ENCODE measurements at regions not wholly inside any gene's neighbourhood (a gene's known extent, or its start where the extent isn't known, plus 50 kb on each side); places are given as distances from the start of the nearest gene placed in this dataset.

GRCh38 chr13:34502011-34502410, 440.1 kb upstream of the NBEA start:
- Histone ChIP-seq H3K9ac (ENCODE audit: low read length) (no peak overlapping the region), H3K4me2 (ENCODE audit: low read length) (no peak overlapping the region), H3K4me3 (replicated peaks in 1 of 2; ENCODE audit: low read depth in 1 of 2, low read length in 2 of 2) (no peak overlapping the region), H4K20me1 (ENCODE audit: insufficient read depth) (no peaks in the 10 kb centered on the region), H3K9me3 (ENCODE audit: control insufficient read depth in 1 of 2, insufficient read depth in 1 of 2, low read depth in 1 of 2, low read length in 2 of 2) (no peaks in the 10 kb centered on the region), H2AFZ (ENCODE audit: low read depth, low read length, poor library complexity, severe bottlenecking) (no peak overlapping the region), H3K36me3 (ENCODE audit: control insufficient read depth in 1 of 2, insufficient read depth in 2 of 2, low read length in 2 of 2) (no peaks in the 10 kb centered on the region), H3K27me3 (ENCODE audit: insufficient read depth, low read length) (no peaks in the 10 kb centered on the region), H3K27ac (ENCODE audit: low read depth, low read length) (no peak overlapping the region), H3K9me2 (ENCODE audit: insufficient read depth) (no peaks in the 10 kb centered on the region), H3K4me1 (ENCODE audit: control insufficient read depth in 1 of 2, insufficient read depth in 2 of 2, low read length in 2 of 2) (no peaks in the 10 kb centered on the region), H3K79me2 (ENCODE audit: insufficient read depth, low read length) (no peaks in the 10 kb centered on the region)
- no peak for DNase-seq (ENCODE audit: low read depth, low spot score)
- BruUV-seq (replicated peaks), result no TSS peak
- intact Hi-C loops (cut with micrococcal nuclease), result no loop called here
- POLR2A ChIA-PET, result no interaction called here
- ATAC-seq, result no peak
- no peak for TF ChIP-seq ELF1 (IDR thresholded peaks at IDR 0.05; ENCODE audit: borderline replicate concordance, low read depth)
- RAD21 ChIA-PET (ENCODE audit: low non-redundant PET in 1 of 2, low total read pairs in 2 of 2, uncharacterized antibody in 2 of 2, unreplicated experiment in 2 of 2), result no interaction called here
- CTCF ChIA-PET, result no interaction called here

- Histone ChIP-seq H4K20me1 (ENCODE audit: insufficient read depth) (no peaks in the 10 kb centered on the region), H3K27me3 (ENCODE audit: insufficient read depth, low read length) (no peaks in the 10 kb centered on the region), H3K9me2 (ENCODE audit: insufficient read depth) (no peaks in the 10 kb centered on the region), H2AFZ (ENCODE audit: low read depth, low read length, poor library complexity, severe bottlenecking) (no peak overlapping the region), H3K4me3 (replicated peaks in 1 of 2; ENCODE audit: low read depth in 1 of 2, low read length in 2 of 2) (no peak overlapping the region), H3K4me2 (ENCODE audit: low read length) (no peak overlapping the region), H3K27ac (ENCODE audit: low read depth, low read length) (no peak overlapping the region), H3K9ac (ENCODE audit: low read length) (no peak overlapping the region), H3K9me3 (ENCODE audit: control insufficient read depth in 1 of 2, insufficient read depth in 1 of 2, low read depth in 1 of 2, low read length in 2 of 2) (no peaks in the 10 kb centered on the region), H3K79me2 (ENCODE audit: insufficient read depth, low read length) (no peaks in the 10 kb centered on the region), H3K36me3 (ENCODE audit: control insufficient read depth in 1 of 2, insufficient read depth in 2 of 2, low read length in 2 of 2) (no peaks in the 10 kb centered on the region), H3K4me1 (ENCODE audit: control insufficient read depth in 1 of 2, insufficient read depth in 2 of 2, low read length in 2 of 2) (no peaks in the 10 kb centered on the region)
- TF ChIP-seq FOSL1 (IDR thresholded peaks at IDR 0.05; ENCODE audit: low read depth) (no peak), POLR2A (IDR thresholded peaks at IDR 0.05; ENCODE audit: borderline replicate concordance, extremely low read depth, insufficient read depth, insufficient read length) (no peak), ZBTB33 (IDR thresholded peaks at IDR 0.05; ENCODE audit: extremely low read depth, insufficient replicate concordance, low read length) (no peak), REST (IDR thresholded peaks at IDR 0.05; ENCODE audit: low read depth) (no peak), YY1 (IDR thresholded peaks at IDR 0.05; ENCODE audit: extremely low read depth, insufficient replicate concordance, low read depth, low read length) (no peak), SP1 (IDR thresholded peaks at IDR 0.05; ENCODE audit: low read depth) (no peak), POLR2AphosphoS5 (IDR thresholded peaks at IDR 0.05; ENCODE audit: low read depth, low read length) (no peak), EGR1 (IDR thresholded peaks at IDR 0.05; ENCODE audit: low read depth) (no peak), MAX (IDR thresholded peaks at IDR 0.05) (no peak), JUND (IDR thresholded peaks at IDR 0.05) (no peak), ATF3 (IDR thresholded peaks at IDR 0.05) (no peak), ZNF274 (IDR thresholded peaks at IDR 0.05; ENCODE audit: low read depth, low read length) (no peak), EZH2 (IDR thresholded peaks at IDR 0.05) (no peak), SIN3A (IDR thresholded peaks at IDR 0.05; ENCODE audit: low read depth) (no peak), ELF1 (IDR thresholded peaks at IDR 0.05; ENCODE audit: borderline replicate concordance, low read depth) (no peak), RAD21 (IDR thresholded peaks at IDR 0.05; ENCODE audit: low read depth) (no peak), CEBPB (IDR thresholded peaks at IDR 0.05; ENCODE audit: low read depth) (no peak), SRF (IDR thresholded peaks at IDR 0.05; ENCODE audit: low read depth) (no peak)
- DNase-seq (ENCODE audit: low read depth, low spot score) (no peak), ATAC-seq (no peak)
- intact Hi-C loops (cut with micrococcal nuclease), result no loop called here
- RAD21 ChIA-PET (ENCODE audit: low non-redundant PET in 1 of 2, low total read pairs in 2 of 2, uncharacterized antibody in 2 of 2, unreplicated experiment in 2 of 2), result no interaction called here
- no TSS peak for BruUV-seq (replicated peaks)
- CTCF ChIA-PET, result no interaction called here
- POLR2A ChIA-PET, result no interaction called here
Measured at GRCh38 chr13:34502621-34503020, 439.4 kb upstream of the NBEA start.
